GM18868 (cell line): ENCODE measurements at regions not wholly inside any gene's neighbourhood (a gene's known extent, or its start where the extent isn't known, plus 50 kb on each side); places are given as distances from the start of the nearest gene placed in this dataset.
"Not testable (repeated sequence)": the region's sequence is repeated elsewhere in the genome, so short reads cannot be mapped to it uniquely, and the experiment has no call there.

Experiments used
- ATAC-seq: cut with Tn5 transposase; IDR thresholded peaks from one replicate; pipeline ENCODE4 v1.9.1; 2021; ENCODE audit warnings: mild to moderate bottlenecking, moderate library complexity; ENCODE audit not compliant: unreplicated experiment

DNA sequence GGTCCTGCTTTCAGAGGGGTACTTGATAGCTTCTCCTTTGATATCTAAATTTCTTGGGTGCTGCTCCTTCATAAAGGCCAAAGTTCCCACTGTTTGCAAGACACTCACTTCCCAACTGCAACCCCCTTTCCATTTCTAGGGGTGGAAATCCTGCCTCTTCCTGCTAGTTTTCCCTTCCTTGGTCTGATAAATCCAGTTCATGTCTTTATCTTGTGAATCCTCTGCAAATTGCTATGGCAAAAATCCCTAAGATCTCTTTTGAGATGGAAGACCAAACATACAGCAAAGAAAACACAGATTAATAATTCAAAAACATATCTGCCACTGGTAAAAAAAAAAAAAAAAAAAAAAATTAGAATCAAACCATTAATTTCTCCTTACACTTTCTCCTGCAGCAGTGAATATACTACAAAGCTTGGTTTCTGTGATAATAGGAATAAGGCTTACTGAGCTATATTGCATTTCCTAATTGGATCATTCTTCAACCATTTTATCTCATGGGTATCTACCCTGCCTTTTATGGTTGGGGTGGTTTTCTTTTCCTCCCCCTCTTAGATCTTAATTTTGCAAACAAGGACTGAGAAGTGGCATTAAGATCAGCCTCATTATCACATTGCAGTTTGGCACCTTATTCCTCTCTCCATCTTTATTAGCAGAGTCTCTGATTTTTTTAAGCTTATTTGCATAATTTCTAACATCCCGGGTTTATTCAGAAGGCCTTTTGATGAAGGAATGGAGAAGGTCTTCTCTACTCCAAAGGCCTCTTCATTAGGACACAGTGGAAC lies 439.1 kb downstream of the XYLT1 start:
- no peak for ATAC-seq

DNA sequence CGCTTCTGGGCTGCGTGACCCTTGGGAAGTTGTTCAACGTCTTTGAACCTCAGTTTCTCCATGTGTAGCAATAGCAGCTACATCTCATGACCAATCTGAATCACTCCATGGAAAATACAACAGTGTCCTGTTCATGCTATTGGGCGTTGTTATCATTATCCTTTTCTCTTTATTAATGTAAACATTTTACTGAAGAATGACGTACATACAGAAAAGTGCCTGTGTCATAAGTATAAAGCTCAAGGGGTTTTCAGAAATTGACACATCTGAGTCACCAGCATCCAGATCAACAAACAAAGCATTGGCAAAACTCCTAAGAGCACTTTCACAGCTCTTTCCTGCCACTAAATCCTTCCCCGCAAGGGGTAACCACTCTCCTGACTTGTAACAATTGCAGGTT lies 438.4 kb downstream of the XYLT1 start:
- no peak for ATAC-seq

DNA sequence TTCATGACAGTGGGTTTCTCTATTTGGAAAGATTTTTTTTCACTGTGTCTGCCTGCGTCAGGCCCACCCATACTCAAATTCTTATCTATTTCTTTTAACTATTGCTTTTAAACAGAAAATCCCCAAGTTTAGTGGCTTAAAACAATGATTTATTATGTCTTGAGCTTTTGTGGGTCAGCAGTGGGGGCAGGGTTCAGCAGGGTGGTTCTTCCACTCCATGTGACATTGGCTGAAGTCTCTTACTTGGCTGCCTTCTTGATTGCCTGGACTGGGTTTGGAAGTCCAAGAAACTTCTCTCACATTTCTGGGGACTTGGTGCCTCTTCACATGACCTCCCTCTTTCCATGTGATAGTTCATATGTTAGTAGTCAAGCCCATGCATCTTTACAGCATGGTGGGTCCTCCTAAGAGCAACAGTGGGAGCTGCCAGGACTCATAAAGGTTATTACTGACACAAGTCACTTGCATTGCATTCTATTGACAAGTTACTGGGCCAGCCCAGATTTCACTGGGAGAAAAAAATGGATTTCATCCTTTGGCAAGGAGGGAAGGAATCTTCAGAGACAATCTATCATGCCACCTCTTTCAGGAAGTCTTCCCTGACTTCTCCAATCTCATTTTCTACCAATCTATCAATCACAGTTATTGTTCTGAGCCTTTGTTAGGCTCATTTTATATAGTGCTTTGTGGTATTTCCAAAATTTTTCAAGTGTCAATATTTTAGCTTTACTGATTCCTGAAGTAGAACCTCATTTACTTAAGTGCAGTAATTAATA lies 436.1 kb downstream of the XYLT1 start:
- no peak for ATAC-seq

DNA sequence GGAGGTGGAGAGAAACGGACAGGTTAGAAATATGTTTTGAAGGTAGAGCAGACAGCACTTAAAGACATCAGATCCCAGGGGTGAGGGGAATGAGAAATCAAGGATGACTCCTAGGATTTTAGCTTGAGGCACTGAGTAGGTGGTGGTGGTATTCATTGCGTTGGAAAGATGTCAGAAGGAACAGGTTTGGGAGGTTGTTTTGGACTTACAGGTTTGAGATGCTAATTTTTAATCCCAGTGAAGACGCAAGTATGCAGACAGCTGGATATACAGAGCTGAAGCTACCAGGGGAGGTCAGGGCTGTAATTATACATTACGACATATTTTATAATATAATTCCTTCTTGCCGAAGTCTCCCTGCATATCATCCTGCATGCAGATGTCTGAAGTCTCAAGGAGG lies 433.3 kb downstream of the XYLT1 start:
- no peak for ATAC-seq

DNA sequence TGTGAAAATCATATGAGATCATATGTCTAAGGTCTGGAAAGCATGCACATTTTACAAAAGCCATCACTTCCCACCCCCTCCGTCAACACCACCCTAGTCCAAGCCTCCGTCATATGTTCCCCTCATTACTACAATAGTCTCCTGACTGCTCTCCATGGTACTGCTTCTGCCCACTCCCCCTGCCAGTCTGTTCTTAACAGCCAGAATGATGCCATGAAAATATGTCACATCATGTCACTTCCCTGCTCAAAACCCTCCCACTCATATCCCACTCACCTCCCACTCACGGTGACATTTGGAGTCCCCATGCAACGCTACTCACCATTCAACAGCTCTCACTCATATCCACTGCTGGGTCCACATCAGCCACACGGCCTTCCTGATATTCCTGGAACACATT lies 432.3 kb downstream of the XYLT1 start:
- ATAC-seq = no peak

DNA sequence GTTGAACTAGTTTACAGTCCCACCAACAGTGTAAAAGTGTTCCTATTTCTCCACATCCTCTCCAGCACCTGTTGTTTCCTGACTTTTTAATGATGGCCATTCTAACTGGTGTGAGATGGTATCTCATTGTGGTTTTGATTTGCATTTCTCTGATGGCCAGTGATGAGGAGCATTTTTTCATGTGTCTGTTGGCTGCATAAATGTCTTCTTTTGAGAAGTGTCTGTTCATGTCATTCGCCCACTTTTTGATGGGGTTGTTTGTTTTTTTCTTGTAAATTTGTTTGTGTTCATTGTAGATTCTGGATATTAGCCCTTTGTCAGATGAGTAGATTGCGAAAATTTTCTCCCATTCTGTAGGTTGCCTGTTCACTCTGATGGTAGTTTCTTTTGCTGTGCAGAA lies 421.7 kb downstream of the XYLT1 start:
- not testable (repeated sequence) for ATAC-seq

DNA sequence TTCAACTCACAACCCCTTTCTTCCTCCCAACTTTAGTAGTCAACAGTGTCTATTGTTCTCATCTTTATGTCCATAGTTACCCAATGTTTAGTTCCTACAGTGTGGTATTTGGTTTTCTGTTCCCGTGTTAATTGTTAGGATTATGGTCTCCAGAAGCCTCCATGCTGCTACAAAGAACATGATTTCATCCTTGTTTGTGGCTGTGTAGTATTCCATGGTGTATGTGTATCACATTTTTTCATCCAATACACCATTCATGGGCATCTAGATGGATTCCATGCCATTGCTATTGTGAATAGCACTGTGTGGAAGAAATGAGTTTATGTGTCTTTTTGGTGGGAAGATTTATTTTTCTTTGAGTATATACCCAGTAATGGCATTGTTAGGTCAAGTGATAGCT lies 420.3 kb downstream of the XYLT1 start:
- no peak for ATAC-seq
